ENCODE measurements at regions not wholly inside any gene's neighbourhood (a gene's known extent, or its start where the extent isn't known, plus 50 kb on each side); places are given as distances from the start of the nearest gene placed in this dataset.

GRCh38 chr6:48977573-48977972 lies 485.5 kb downstream of the MMUT start:
- H3K27me3 ChIP-seq (ENCODE audit: control insufficient read depth, insufficient read depth, low read length), result no peaks in the 10 kb centered on the region
- POLR2A ChIA-PET, result no interaction called here
- no peak for TF ChIP-seq CTCF (IDR thresholded peaks at IDR 0.05; ENCODE audit: low read depth, low read length)
- H3K4me3 ChIP-seq (ENCODE audit: low read depth, low read length), result no peak overlapping the region
- no peak overlapping the region for H3K27ac ChIP-seq (ENCODE audit: low read depth, low read length)
- CTCF ChIA-PET, result no interaction called here
- no peaks in the 10 kb centered on the region for H3K9me3 ChIP-seq (ENCODE audit: control insufficient read depth, insufficient read depth, low read length)
- DNase-seq (ENCODE audit: low read depth, low spot score), result no peak

GRCh38 chr6:48973491-48973890 lies 489.6 kb downstream of the MMUT start:
- Histone ChIP-seq H3K27me3 (ENCODE audit: control insufficient read depth, insufficient read depth, low read length) (no peaks in the 10 kb centered on the region), H3K9me3 (ENCODE audit: control insufficient read depth, insufficient read depth, low read length) (no peaks in the 10 kb centered on the region), H3K4me3 (ENCODE audit: low read depth, low read length) (no peak overlapping the region), H3K27ac (ENCODE audit: low read depth, low read length) (no peak overlapping the region)
- ChIA-PET CTCF (no interaction called here), POLR2A (no interaction called here)
- no peak for DNase-seq (ENCODE audit: low read depth, low spot score)
- no peak for TF ChIP-seq CTCF (IDR thresholded peaks at IDR 0.05; ENCODE audit: low read depth, low read length)

GRCh38 chr6:48961781-48962415 lies 501.2 kb downstream of the MMUT start:
- POLR2A ChIA-PET, result no interaction called here

GRCh38 chr6:48959251-48960060 lies 503.6 kb downstream of the MMUT start:
- no peak overlapping the region for H3K4me3 ChIP-seq (ENCODE audit: low read depth, low read length)
- POLR2A ChIA-PET, result no interaction called here
- no peaks in the 10 kb centered on the region for H3K9me3 ChIP-seq (ENCODE audit: control insufficient read depth, insufficient read depth, low read length)
- CTCF ChIA-PET, result no interaction called here
- no peak for TF ChIP-seq CTCF (IDR thresholded peaks at IDR 0.05; ENCODE audit: low read depth, low read length)
- no peaks in the 10 kb centered on the region for H3K27me3 ChIP-seq (ENCODE audit: control insufficient read depth, insufficient read depth, low read length)
- no peak overlapping the region for H3K27ac ChIP-seq (ENCODE audit: low read depth, low read length)
- DNase-seq (ENCODE audit: low read depth, low spot score), result no peak

More at GRCh38 chr6:48961781-48962415, 501.2 kb downstream of the MMUT start:
- no peak for DNase-seq (ENCODE audit: low read depth, low spot score)
- Histone ChIP-seq H3K9me3 (ENCODE audit: control insufficient read depth, insufficient read depth, low read length) (no peaks in the 10 kb centered on the region), H3K4me3 (ENCODE audit: low read depth, low read length) (no peak overlapping the region), H3K27me3 (ENCODE audit: control insufficient read depth, insufficient read depth, low read length) (no peaks in the 10 kb centered on the region), H3K27ac (ENCODE audit: low read depth, low read length) (no peak overlapping the region)
- CTCF ChIA-PET, result no interaction called here
- TF ChIP-seq CTCF (IDR thresholded peaks at IDR 0.05; ENCODE audit: low read depth, low read length), result no peak

- POLR2A ChIA-PET, result no interaction called here
These were observed 505.3 kb downstream of the MMUT start for GRCh38 chr6:48957781-48958180.

More at GRCh38 chr6:48957781-48958180, 505.3 kb downstream of the MMUT start:
- no peak overlapping the region for H3K27ac ChIP-seq (ENCODE audit: low read depth, low read length)
- no peaks in the 10 kb centered on the region for H3K27me3 ChIP-seq (ENCODE audit: control insufficient read depth, insufficient read depth, low read length)
- no peak overlapping the region for H3K4me3 ChIP-seq (ENCODE audit: low read depth, low read length)
- CTCF ChIA-PET, result no interaction called here
- H3K9me3 ChIP-seq (ENCODE audit: control insufficient read depth, insufficient read depth, low read length), result no peaks in the 10 kb centered on the region
- no peak for DNase-seq (ENCODE audit: low read depth, low spot score)
- TF ChIP-seq CTCF (IDR thresholded peaks at IDR 0.05; ENCODE audit: low read depth, low read length), result no peak
